Activated CD8-positive, alpha-beta memory T cell treated with anti-CD3 and anti-CD28 coated beads, Interleukin-2, amount 50 U/mL, for 24 hours (primary cell): ENCODE measurements at regions not wholly inside any gene's neighbourhood (a gene's known extent, or its start where the extent isn't known, plus 50 kb on each side); places are given as distances from the start of the nearest gene placed in this dataset.
"Not testable (repeated sequence)": the region's sequence is repeated elsewhere in the genome, so short reads cannot be mapped to it uniquely, and the experiment has no call there.

ENCODE experiments used
- DNase-seq: peaks from one replicate; pipeline ENCODE4 v3.0.0-alpha.2; 2020; ENCODE audit errors: extremely low read depth

DNA sequence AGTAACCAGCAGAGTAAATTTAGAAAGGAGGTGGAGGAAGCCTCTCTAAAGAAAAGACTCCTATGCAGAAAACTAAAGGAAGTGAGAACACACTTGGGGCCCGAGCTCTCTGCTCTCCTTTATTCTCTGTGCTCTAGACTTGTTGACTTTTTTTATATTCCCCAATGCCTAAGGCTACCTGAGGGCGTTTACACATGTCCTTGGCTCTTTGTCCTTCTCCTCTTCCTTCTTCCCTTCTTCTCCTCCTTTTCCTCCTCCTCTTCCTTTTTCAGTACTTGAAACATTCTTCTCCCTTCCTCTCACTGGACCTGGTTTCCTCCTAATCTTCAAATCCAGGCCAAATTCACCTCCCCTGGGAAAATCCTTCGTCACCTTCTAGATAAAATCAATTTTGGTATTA, 256.4 kb upstream of the TRPC7 start:
- no peak for DNase-seq

DNA sequence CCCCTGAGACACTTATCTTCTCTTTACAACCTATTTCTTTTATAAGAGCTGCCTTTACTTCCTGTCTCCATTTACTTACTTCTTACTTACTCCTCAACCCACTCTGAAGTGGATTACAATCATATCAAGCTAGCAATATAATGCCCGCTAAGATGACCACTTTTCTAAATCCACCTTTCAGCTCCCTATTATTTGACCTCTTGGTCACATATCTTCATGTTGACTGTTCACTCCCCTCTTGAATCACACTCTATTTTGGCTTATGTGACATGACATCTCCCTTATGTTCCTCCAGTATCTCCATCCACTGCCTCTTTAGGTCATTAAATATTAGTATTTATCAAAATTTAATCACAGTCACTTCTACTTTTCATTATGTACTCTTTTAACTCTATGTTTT, 255.3 kb upstream of the TRPC7 start:
- no peak for DNase-seq

DNA sequence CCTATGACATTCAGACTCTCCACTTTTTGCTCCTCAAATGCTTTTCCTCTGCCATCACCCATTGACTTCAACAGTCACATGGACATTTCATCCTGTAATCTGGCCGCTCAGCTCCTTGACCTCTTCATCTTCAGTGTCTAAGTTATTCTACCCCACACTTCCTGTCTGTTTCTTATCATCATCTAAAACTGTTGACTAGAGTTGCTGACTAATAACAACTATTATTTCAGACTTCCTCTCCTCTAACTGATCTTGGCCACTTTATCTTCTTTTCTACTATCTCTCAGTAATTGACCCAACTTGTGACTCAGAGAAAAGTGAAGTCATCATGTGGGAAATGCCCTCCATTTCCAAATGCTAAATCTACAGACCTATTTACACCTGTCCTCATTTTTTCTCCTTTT, 254.7 kb upstream of the TRPC7 start:
- DNase-seq: no peak

GRCh38 chr5:136619556-136619955, 254.2 kb upstream of the TRPC7 start:
- DNase-seq: no peak

DNA sequence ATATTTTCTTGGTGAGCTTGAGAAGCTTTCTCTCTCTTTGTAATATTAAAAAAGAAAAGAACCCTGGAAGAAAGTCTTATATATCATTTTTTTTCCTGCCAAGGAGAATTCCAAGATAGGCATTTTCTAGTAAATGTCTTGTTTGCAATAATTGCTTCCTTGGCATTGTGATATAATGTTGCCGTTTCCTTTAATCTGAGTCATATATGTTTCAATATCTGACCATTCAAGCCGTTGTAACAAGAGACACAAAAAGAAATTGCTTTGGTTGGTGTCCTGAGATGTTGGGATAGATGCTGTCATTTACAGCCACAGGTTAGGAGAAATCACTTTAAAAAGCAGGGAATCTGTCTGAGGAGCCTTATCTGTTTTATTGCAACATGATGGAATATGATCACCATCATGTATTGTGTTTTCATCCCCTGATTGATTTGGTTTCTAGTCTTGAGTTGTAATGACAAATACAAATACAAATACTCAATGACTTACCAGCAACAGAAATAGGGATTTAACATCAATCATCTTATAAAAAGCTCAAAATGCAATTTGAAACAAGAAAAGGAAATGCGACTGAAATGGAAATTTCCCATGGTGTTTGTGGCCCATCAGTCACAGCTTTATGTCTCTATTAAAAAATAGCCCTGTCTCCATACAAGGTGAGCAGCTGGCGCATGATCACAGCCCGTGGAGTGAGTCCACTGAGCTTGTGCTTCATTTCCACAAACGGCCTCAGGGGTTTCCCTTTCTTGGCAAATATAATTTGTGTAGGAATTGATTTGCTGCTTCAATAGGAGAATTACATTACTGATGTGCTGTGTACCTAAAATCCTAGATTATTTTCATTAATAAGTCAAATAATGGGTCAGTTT, 250.1 kb upstream of the TRPC7 start:
- no peak for DNase-seq

GRCh38 chr5:136613230-136613629, 247.9 kb upstream of the TRPC7 start:
- no peak for DNase-seq

- DNase-seq: no peak
Measured at GRCh38 chr5:136605638-136606037, 240.3 kb upstream of the TRPC7 start.

GRCh38 chr5:136600306-136600705, 235.0 kb upstream of the TRPC7 start:
- no peak for DNase-seq

GRCh38 chr5:136598802-136599404, 233.6 kb upstream of the TRPC7 start:
- DNase-seq: no peak

GRCh38 chr5:136594416-136594815, 229.1 kb upstream of the TRPC7 start:
- no peak for DNase-seq

- DNase-seq: no peak
Measured at GRCh38 chr5:136590581-136590980, 225.2 kb upstream of the TRPC7 start.

- no peak for DNase-seq
Measured at GRCh38 chr5:136586196-136586595, 220.9 kb upstream of the TRPC7 start.

GRCh38 chr5:136584474-136584873, 219.1 kb upstream of the TRPC7 start:
- no peak for DNase-seq

GRCh38 chr5:136579238-136579637, 213.9 kb upstream of the TRPC7 start:
- no peak for DNase-seq

- not testable (repeated sequence) for DNase-seq
Measured at GRCh38 chr5:136569875-136570274, 204.5 kb upstream of the TRPC7 start.

GRCh38 chr5:136565457-136565856, 200.1 kb upstream of the TRPC7 start:
- not testable (repeated sequence) for DNase-seq

DNA sequence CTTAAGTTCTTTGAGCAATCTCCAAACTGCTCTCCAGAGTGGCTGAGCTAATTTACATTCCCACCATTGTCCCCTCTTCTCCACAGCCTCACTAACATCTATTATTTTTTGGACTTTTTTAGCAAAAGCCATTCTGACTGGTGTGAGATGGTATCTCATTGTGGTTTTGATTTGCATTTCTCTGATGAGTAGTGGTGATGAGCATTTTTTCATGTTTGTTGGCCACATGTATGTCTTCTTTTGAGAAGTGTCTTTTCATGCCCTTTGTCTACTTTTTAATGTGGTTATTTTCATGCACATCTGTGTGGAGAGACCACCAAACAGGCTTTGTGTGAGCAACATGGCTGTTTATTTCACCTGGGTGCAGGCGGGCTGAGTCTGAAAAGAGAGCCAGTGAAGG, 199.7 kb upstream of the TRPC7 start:
- DNase-seq: not testable (repeated sequence)

GRCh38 chr5:136564431-136564830, 199.1 kb upstream of the TRPC7 start:
- not testable (repeated sequence) for DNase-seq

- DNase-seq: no peak
Measured at GRCh38 chr5:136563489-136563888, 198.1 kb upstream of the TRPC7 start.

DNA sequence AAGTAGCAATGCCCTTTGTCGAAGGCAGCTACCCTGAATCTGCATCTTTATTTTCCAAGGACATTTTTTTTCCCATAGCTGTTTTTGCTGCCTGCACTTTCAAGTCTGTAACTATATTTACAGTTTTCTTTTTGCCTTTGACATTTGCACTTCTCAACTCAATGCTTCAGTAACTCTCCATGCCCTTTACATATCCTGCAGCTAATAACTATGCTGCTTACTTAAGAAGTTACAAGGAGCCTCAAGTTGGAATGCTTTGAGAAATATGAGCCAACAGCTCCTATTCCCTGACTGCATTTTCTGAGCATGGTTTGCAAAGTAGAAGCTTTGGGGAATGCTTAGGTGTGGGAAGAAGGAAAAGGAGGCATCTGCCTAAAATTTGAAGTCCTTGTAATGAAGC, 194.8 kb upstream of the TRPC7 start:
- DNase-seq: no peak

GRCh38 chr5:136559651-136560050, 194.3 kb upstream of the TRPC7 start:
- no peak for DNase-seq

GRCh38 chr5:136547096-136547495, 181.8 kb upstream of the TRPC7 start:
- not testable (repeated sequence) for DNase-seq

GRCh38 chr5:136546441-136546840, 181.1 kb upstream of the TRPC7 start:
- not testable (repeated sequence) for DNase-seq
